OCI-LY7 (cell line): ENCODE measurements at regions not wholly inside any gene's neighbourhood (a gene's known extent, or its start where the extent isn't known, plus 50 kb on each side); places are given as distances from the start of the nearest gene placed in this dataset.

Experiments used
- EZH2phosphoT487 ChIP-seq: fragments of 200-600 bp; sonication (generic); IDR thresholded peaks from 2 replicates; pipeline ENCODE4 v1.6.1; 2018; ENCODE audit warnings: low read depth, borderline replicate concordance, mild to moderate bottlenecking, mixed run types, antibody characterized with exemption, low read length, moderate library complexity, mixed read lengths
- TF ChIP-seq, protein P1 (sequence below): fragments of 200-600 bp; sonication (generic); conservative IDR thresholded peaks from 2 replicates; pipeline ENCODE4 v1.5.1; 2014; ENCODE audit warnings: mild to moderate bottlenecking, antibody characterized with exemption, low read length, moderate library complexity, mixed read lengths

DNA sequence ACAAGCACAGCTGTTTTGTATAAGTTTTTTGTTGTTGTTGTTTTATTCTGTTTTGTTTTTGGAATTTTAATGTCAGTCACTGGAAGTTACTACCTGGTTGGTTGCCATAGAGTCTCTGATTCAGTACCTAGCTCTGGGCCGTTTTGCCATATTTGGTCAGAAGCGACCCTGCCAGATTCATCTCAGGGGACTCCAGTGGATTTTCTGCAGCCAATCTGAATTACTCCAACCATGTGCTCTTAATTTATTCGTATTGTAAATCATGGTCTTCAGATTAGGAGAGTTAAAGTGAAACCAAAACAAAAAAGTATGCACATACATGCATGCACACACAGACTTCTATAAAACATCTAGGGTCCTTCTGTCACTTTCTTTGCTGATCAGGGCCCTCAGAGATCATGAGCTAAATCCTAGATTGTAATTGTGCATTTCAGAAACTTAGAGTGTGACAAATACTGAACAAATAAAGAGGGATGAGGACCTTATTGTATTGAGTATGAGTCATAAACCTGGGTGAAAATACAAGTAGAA, 317.4 kb upstream of the UBE2E3 start:
- TF ChIP-seq, protein P1, sequence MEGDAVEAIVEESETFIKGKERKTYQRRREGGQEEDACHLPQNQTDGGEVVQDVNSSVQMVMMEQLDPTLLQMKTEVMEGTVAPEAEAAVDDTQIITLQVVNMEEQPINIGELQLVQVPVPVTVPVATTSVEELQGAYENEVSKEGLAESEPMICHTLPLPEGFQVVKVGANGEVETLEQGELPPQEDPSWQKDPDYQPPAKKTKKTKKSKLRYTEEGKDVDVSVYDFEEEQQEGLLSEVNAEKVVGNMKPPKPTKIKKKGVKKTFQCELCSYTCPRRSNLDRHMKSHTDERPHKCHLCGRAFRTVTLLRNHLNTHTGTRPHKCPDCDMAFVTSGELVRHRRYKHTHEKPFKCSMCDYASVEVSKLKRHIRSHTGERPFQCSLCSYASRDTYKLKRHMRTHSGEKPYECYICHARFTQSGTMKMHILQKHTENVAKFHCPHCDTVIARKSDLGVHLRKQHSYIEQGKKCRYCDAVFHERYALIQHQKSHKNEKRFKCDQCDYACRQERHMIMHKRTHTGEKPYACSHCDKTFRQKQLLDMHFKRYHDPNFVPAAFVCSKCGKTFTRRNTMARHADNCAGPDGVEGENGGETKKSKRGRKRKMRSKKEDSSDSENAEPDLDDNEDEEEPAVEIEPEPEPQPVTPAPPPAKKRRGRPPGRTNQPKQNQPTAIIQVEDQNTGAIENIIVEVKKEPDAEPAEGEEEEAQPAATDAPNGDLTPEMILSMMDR: no peak
- TF ChIP-seq EZH2phosphoT487: no peak
